DND-41 (cell line): ENCODE measurements at regions not wholly inside any gene's neighbourhood (a gene's known extent, or its start where the extent isn't known, plus 50 kb on each side); places are given as distances from the start of the nearest gene placed in this dataset.

Source experiments
- ATAC-seq: fragments of 200-7000 bp; cut with Tn5 transposase; 3 replicates; pipeline ENCODE4 v1.9.1; 2021; ENCODE audit warnings: low read depth; ENCODE audit not compliant: insufficient read depth
- DNase-seq: peaks from one replicate; pipeline ENCODE4 v3.0.0-alpha.2; 2020
- H2AFZ ChIP-seq: 2 replicates; pipeline ENCODE4 v1.6.0; 2012; ENCODE audit warnings: low read depth, low read length
- H3K27ac ChIP-seq: 2 replicates; pipeline ENCODE4 v1.5.1; 2012; ENCODE audit warnings: low read length, inconsistent platforms
- H3K27me3 ChIP-seq: fragments of 200-600 bp; sonication (generic); 2 replicates; pipeline ENCODE4 v1.6.0; 2012; ENCODE audit warnings: low read length, mild to moderate bottlenecking, inconsistent platforms; ENCODE audit not compliant: insufficient read depth, poor library complexity
- H3K36me3 ChIP-seq: 2 replicates; pipeline ENCODE4 v1.5.1; 2012; ENCODE audit warnings: low read length, inconsistent platforms; ENCODE audit not compliant: insufficient read depth
- H3K4me1 ChIP-seq: 2 replicates; pipeline ENCODE4 v1.5.1; 2012; ENCODE audit warnings: mild to moderate bottlenecking, low read length; ENCODE audit not compliant: insufficient read depth
- H3K4me2 ChIP-seq: 2 replicates; pipeline ENCODE4 v1.6.0; 2012; ENCODE audit warnings: mild to moderate bottlenecking, moderate library complexity, low read length, inconsistent platforms; ENCODE audit not compliant: insufficient read depth
- H3K4me3 ChIP-seq, 2 experiments: fragments of 200-600 bp in 1 of 2; shearing (Covaris generic) in 1 of 2; 2 replicates each; pipeline ENCODE4 v1.5.1; 2012 to 2016; ENCODE audit warnings: inconsistent platforms in 2 of 2, low read length in 2 of 2, mild to moderate bottlenecking in 2 of 2, low read depth in 1 of 2, moderate library complexity in 1 of 2
- H3K79me2 ChIP-seq: 2 replicates; pipeline ENCODE4 v1.6.0; 2012; ENCODE audit warnings: low read length, inconsistent platforms; ENCODE audit not compliant: insufficient read depth
- H3K9ac ChIP-seq: 2 replicates; pipeline ENCODE4 v1.6.0; 2012; ENCODE audit warnings: low read depth, mild to moderate bottlenecking, inconsistent platforms, low read length, moderate library complexity
- H3K9me3 ChIP-seq: 2 replicates; pipeline ENCODE4 v1.5.1; 2012; ENCODE audit warnings: low read length, moderate library complexity, mild to moderate bottlenecking, inconsistent platforms; ENCODE audit not compliant: insufficient read depth, severe bottlenecking
- H4K20me1 ChIP-seq: 2 replicates; pipeline ENCODE4 v1.6.0; 2012; ENCODE audit warnings: low read length; ENCODE audit not compliant: insufficient read depth
- CTCF ChIP-seq: IDR thresholded peaks from 2 replicates; pipeline ENCODE4 v1.5.1; 2012; ENCODE audit warnings: borderline replicate concordance, low read length, moderate library complexity, mild to moderate bottlenecking; ENCODE audit not compliant: poor library complexity, severe bottlenecking; ENCODE audit errors: extremely low read depth
- EZH2 ChIP-seq: IDR thresholded peaks from 3 replicates; pipeline ENCODE4 v1.6.1; 2012; ENCODE audit warnings: borderline replicate concordance, low read depth, mild to moderate bottlenecking, moderate library complexity, low read length, inconsistent platforms; ENCODE audit not compliant: severe bottlenecking

- Histone ChIP-seq H3K79me2 (no peaks in the 10 kb centered on the region), H3K36me3 (no peaks in the 10 kb centered on the region), H2AFZ (no peak overlapping the region), H3K9me3 (no peaks in the 10 kb centered on the region), H3K9ac (no peak overlapping the region), H3K27me3 (no peaks in the 10 kb centered on the region), H3K27ac (no peak overlapping the region), H4K20me1 (no peaks in the 10 kb centered on the region), H3K4me1 (no peaks in the 10 kb centered on the region), H3K4me3 (no peak overlapping the region), H3K4me2 (no peak overlapping the region)
- DNase-seq (no peak), ATAC-seq (no peak)
- TF ChIP-seq CTCF (no peak), EZH2 (no peak)
These were observed 201.9 kb upstream of the MAP3K7 start for GRCh38 chr6:90788781-90789180.

GRCh38 chr6:90787446-90787845 is 200.6 kb upstream of the MAP3K7 start:
- H3K27ac ChIP-seq = no peak overlapping the region
- H3K9ac ChIP-seq = no peak overlapping the region
- no peaks in the 10 kb centered on the region for H4K20me1 ChIP-seq
- ATAC-seq = no peak
- H3K36me3 ChIP-seq = no peaks in the 10 kb centered on the region
- H3K27me3 ChIP-seq = no peaks in the 10 kb centered on the region
- TF ChIP-seq EZH2 (no peak), CTCF (no peak)
- no peaks in the 10 kb centered on the region for H3K9me3 ChIP-seq
- H3K4me3 ChIP-seq = no peak overlapping the region
- no peaks in the 10 kb centered on the region for H3K4me1 ChIP-seq
- no peak for DNase-seq
- H3K4me2 ChIP-seq = no peak overlapping the region
- no peak overlapping the region for H2AFZ ChIP-seq
- no peaks in the 10 kb centered on the region for H3K79me2 ChIP-seq

GRCh38 chr6:90780778-90781177 is 193.9 kb upstream of the MAP3K7 start:
- no peaks in the 10 kb centered on the region for H3K79me2 ChIP-seq
- ATAC-seq (no peak), DNase-seq (no peak)
- H3K9ac ChIP-seq = no peak overlapping the region
- no peaks in the 10 kb centered on the region for H3K36me3 ChIP-seq
- H3K4me2 ChIP-seq = no peak overlapping the region
- H3K9me3 ChIP-seq = no peaks in the 10 kb centered on the region
- no peak overlapping the region for H3K4me3 ChIP-seq
- no peak overlapping the region for H2AFZ ChIP-seq
- no peaks in the 10 kb centered on the region for H4K20me1 ChIP-seq
- no peak overlapping the region for H3K27ac ChIP-seq
- TF ChIP-seq EZH2 (no peak), CTCF (no peak)
- no peaks in the 10 kb centered on the region for H3K27me3 ChIP-seq
- H3K4me1 ChIP-seq = no peaks in the 10 kb centered on the region

GRCh38 chr6:90780141-90780540 is 193.3 kb upstream of the MAP3K7 start:
- TF ChIP-seq CTCF (no peak), EZH2 (no peak)

More at GRCh38 chr6:90780141-90780540, 193.3 kb upstream of the MAP3K7 start:
- Histone ChIP-seq H3K27ac (no peak overlapping the region), H3K9me3 (no peaks in the 10 kb centered on the region), H2AFZ (no peak overlapping the region), H3K4me2 (no peak overlapping the region), H4K20me1 (no peaks in the 10 kb centered on the region), H3K9ac (no peak overlapping the region), H3K27me3 (no peaks in the 10 kb centered on the region), H3K4me1 (no peaks in the 10 kb centered on the region), H3K36me3 (no peaks in the 10 kb centered on the region), H3K4me3 (no peak overlapping the region), H3K79me2 (no peaks in the 10 kb centered on the region)
- no peak for ATAC-seq
- no peak for DNase-seq
